LNCAP (cell line): ENCODE measurements at regions not wholly inside any gene's neighbourhood (a gene's known extent, or its start where the extent isn't known, plus 50 kb on each side); places are given as distances from the start of the nearest gene placed in this dataset.

Source experiments
- CTCF ChIP-seq: fragments of 450-650 bp; IDR thresholded peaks from 2 replicates; pipeline ENCODE4 v1.5.1; 2017; ENCODE audit warnings: mild to moderate bottlenecking

- no peak for TF ChIP-seq CTCF
These were observed 70.9 kb upstream of the ST8SIA2 start for GRCh38 chr15:92322566-92323355.

GRCh38 chr15:92323525-92323924, 70.2 kb upstream of the ST8SIA2 start:
- TF ChIP-seq CTCF, result no peak

GRCh38 chr15:92324101-92324963, 69.3 kb upstream of the ST8SIA2 start:
- TF ChIP-seq CTCF, result no peak

- TF ChIP-seq CTCF, result no peak
These were observed 67.4 kb upstream of the ST8SIA2 start for GRCh38 chr15:92326236-92326635.

- no peak for TF ChIP-seq CTCF
These were observed 66.6 kb upstream of the ST8SIA2 start for GRCh38 chr15:92327033-92327432.

GRCh38 chr15:92328207-92328606, 65.5 kb upstream of the ST8SIA2 start:
- TF ChIP-seq CTCF, result no peak

GRCh38 chr15:92332125-92332899, 61.4 kb upstream of the ST8SIA2 start:
- no peak for TF ChIP-seq CTCF
